Panc1 (cell line): ENCODE measurements at regions not wholly inside any gene's neighbourhood (a gene's known extent, or its start where the extent isn't known, plus 50 kb on each side); places are given as distances from the start of the nearest gene placed in this dataset.
"Not testable (repeated sequence)": the region's sequence is repeated elsewhere in the genome, so short reads cannot be mapped to it uniquely, and the experiment has no call there.

Experiments
- ATAC-seq: fragments of 200-7000 bp; cut with Tn5 transposase; 2 replicates; pipeline ENCODE4 v1.9.1; 2020; ENCODE audit warnings: mild to moderate bottlenecking, moderate library complexity
- BruUV-seq: library from RNA; stranded (reverse); fragments of 400-500 nt; replicated peaks from 2 replicates; lab custom pipeline; 2021; lab: Mats Ljungman, UMichigan
- CTCF ChIA-PET: fragments of 300-600 bp; sonication (Branson Sonifier 250); formaldehyde crosslinking; loops from one replicate; lab custom pipeline; 2022; ENCODE audit warnings: antibody characterized with exemption; lab: Charles Lee
- POLR2A ChIA-PET: fragments of 300-600 bp; sonication (Branson Sonifier 250); formaldehyde crosslinking; loops from one replicate; lab custom pipeline; 2022; ENCODE audit warnings: antibody characterized with exemption; lab: Charles Lee
- DNase-seq: peaks from one replicate; pipeline ENCODE4 v3.0.0-alpha.2; 2010; ENCODE audit warnings: low read depth, low spot score
- H3K27ac ChIP-seq: 2 replicates; pipeline ENCODE4 v1.5.1; 2011; ENCODE audit warnings: mild to moderate bottlenecking, low read length, inconsistent platforms
- H3K27me3 ChIP-seq: fragments of 200-500 bp; sonication (Bioruptor generic); 2 replicates; pipeline ENCODE4 v1.6.0; 2014; ENCODE audit warnings: low read length, inconsistent platforms; ENCODE audit not compliant: control insufficient read depth, insufficient read depth
- H3K36me3 ChIP-seq: fragments of 200-500 bp; sonication (Bioruptor generic); 2 replicates; pipeline ENCODE4 v1.5.1; 2014; ENCODE audit warnings: inconsistent platforms, mild to moderate bottlenecking, low read length, moderate library complexity; ENCODE audit not compliant: control insufficient read depth, insufficient read depth
- H3K4me1 ChIP-seq: 2 replicates; pipeline ENCODE4 v1.5.1; 2011; ENCODE audit warnings: inconsistent platforms, mild to moderate bottlenecking, low read length, moderate library complexity; ENCODE audit not compliant: control insufficient read depth, insufficient read depth
- H3K4me3 ChIP-seq, 2 experiments: 2 replicates each; pipeline ENCODE4 v1.5.1; 2011 to 2012; ENCODE audit warnings: low read depth in 2 of 2, low read length in 2 of 2, mild to moderate bottlenecking in 2 of 2, inconsistent platforms in 1 of 2, moderate library complexity in 1 of 2
- H3K9me3 ChIP-seq: fragments of 200-500 bp; sonication (Bioruptor generic); 2 replicates; pipeline ENCODE4 v1.5.1; 2014; ENCODE audit warnings: low read depth, mild to moderate bottlenecking, inconsistent platforms, low read length, moderate library complexity; ENCODE audit not compliant: control insufficient read depth, insufficient read depth
- CTCF ChIP-seq: fragments of 450-650 bp; IDR thresholded peaks from 2 replicates; pipeline ENCODE4 v1.5.1; 2017; ENCODE audit warnings: mild to moderate bottlenecking
- POLR2AphosphoS5 ChIP-seq: IDR thresholded peaks from 2 replicates; pipeline ENCODE4 v1.6.1; 2012; ENCODE audit warnings: mild to moderate bottlenecking, low read depth, low read length, moderate library complexity
- REST ChIP-seq, 2 experiments: IDR thresholded peaks; 2 replicates each; pipeline ENCODE4 v1.6.1; 2011 to 2012; ENCODE audit warnings: low read depth in 2 of 2, control low read depth in 1 of 2, low read length in 1 of 2, mild to moderate bottlenecking in 1 of 2, moderate library complexity in 1 of 2; ENCODE audit not compliant: insufficient read depth in 1 of 2
- SIN3A ChIP-seq: IDR thresholded peaks from 2 replicates; pipeline ENCODE4 v1.6.1; 2012; ENCODE audit warnings: low read depth, mild to moderate bottlenecking, low read length, moderate library complexity, borderline replicate concordance; ENCODE audit not compliant: insufficient read depth
- TCF7L2 ChIP-seq: IDR thresholded peaks from 2 replicates; pipeline ENCODE4 v1.6.1; 2011; ENCODE audit warnings: mild to moderate bottlenecking, low read depth, low read length, inconsistent platforms
- in situ Hi-C: cut with HindIII; loops from 2 replicates; pipeline ENCODE4 v1.10.0; 2016; ENCODE audit warnings: low sequenced_read_pairs, low pct_unique_long_range_greater_than_20kb
- intact Hi-C: fragments of 100-400 bp; cut with micrococcal nuclease; formaldehyde crosslinking; loops from one replicate; pipeline ENCODE4 v1.10.0; 2022; ENCODE audit not compliant: unreplicated experiment

- Histone ChIP-seq H3K27ac (no peak overlapping the region), H3K4me3 (no peak overlapping the region), H3K9me3 (no peaks in the 10 kb centered on the region), H3K4me1 (no peaks in the 10 kb centered on the region), H3K36me3 (no peaks in the 10 kb centered on the region), H3K27me3 (no peaks in the 10 kb centered on the region)
- no TSS peak for BruUV-seq
- in situ Hi-C loops = no loop called here
- ChIA-PET POLR2A (no interaction called here), CTCF (no interaction called here)
- no peak for TF ChIP-seq TCF7L2
- no peak for TF ChIP-seq CTCF
- TF ChIP-seq SIN3A = no peak
- TF ChIP-seq REST (IDR thresholded peaks at IDR 0.05; ENCODE audit: insufficient read depth in 1 of 2, low read depth in 2 of 2, low read length in 1 of 2) = no peak
- TF ChIP-seq POLR2AphosphoS5 = no peak
- ATAC-seq (no peak), DNase-seq (no peak)
- intact Hi-C loops = no loop called here
Measured at GRCh38 chr20:30963591-30963990, 293.9 kb upstream of the DEFB115 start.

DNA sequence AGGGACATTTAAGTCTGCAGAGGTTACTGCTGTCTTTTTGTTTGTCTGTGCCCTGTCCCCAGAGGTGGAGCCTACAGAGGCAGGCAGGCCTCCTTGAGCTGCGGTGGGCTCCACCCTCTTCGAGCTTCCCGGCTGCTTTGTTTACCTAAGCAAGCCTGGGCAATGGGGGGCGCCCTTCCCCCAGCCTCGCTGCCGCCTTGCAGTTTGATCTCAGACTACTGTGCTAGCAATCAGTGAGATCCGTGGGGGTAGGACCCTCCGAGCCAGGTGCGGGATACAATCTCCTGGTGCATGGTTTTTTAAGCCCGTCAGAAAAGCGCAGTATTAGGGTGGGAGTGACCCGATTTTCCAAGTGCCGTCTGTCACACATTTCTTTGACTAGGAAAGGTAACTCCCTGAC lies 281.6 kb upstream of the DEFB115 start:
- H3K4me1 ChIP-seq, H3K4me3 ChIP-seq, H3K27me3 ChIP-seq, in situ Hi-C loops, BruUV-seq, CTCF ChIA-PET, H3K27ac ChIP-seq, ATAC-seq, intact Hi-C loops, H3K9me3 ChIP-seq, DNase-seq, H3K36me3 ChIP-seq, POLR2A ChIA-PET: not testable (repeated sequence)

- Histone ChIP-seq H3K9me3 (no peaks in the 10 kb centered on the region), H3K27ac (no peak overlapping the region), H3K4me3 (no peak overlapping the region), H3K4me1 (no peaks in the 10 kb centered on the region), H3K27me3 (no peaks in the 10 kb centered on the region), H3K36me3 (no peaks in the 10 kb centered on the region)
- intact Hi-C loops (no loop called here), in situ Hi-C loops (no loop called here)
- ChIA-PET POLR2A (no interaction called here), CTCF (no interaction called here)
- ATAC-seq = no peak
- TF ChIP-seq SIN3A = no peak
- no peak for TF ChIP-seq REST (IDR thresholded peaks at IDR 0.05; ENCODE audit: insufficient read depth in 1 of 2, low read depth in 2 of 2, low read length in 1 of 2)
- no peak for DNase-seq
- BruUV-seq = no TSS peak
Measured at GRCh38 chr20:30985386-30985785, 272.1 kb upstream of the DEFB115 start.
